NCI-H1694 (cell line): ENCODE measurements at regions not wholly inside any gene's neighbourhood (a gene's known extent, or its start where the extent isn't known, plus 50 kb on each side); places are given as distances from the start of the nearest gene placed in this dataset.

Experiments used
- DNase-seq: peaks from one replicate; lab custom pipeline; 2025; lab: John Stamatoyannopoulos, UW

DNA sequence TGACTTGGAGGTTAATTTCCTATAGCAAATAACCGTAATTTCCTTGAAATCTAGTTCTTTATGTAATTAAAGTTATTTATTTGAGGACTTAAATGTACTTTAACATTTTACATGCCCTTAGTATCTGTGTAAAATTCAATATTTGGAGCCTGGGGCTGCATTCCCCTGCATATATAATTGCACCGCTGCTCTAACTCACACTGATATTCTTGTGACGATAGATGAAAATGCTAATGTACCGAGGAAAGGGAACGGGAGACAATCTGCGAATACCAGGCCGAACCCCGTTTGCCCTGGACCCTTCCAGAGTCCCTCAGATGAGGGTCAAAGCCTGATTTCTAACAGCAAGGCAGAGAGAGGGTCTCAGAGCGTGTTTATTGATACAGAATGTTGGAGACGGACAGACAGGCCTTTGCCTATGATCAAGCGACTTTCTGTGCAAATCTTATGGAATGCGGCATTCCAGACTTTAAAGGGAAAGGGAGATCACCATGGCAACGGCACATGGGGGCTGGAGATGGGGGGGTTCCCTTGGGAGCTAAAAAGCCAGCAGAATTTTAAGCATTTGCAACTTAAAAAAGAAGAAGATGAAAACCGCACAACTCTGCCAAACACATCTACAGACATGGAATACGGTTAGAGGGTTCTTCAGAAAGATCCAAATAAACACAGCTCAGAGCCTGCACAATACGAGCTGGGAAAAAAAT lies 57.6 kb upstream of the TWIST2 start:
- DNase-seq: no peak

GRCh38 chr2:238790833-238791230 lies 57.1 kb upstream of the TWIST2 start:
- DNase-seq: no peak

DNA sequence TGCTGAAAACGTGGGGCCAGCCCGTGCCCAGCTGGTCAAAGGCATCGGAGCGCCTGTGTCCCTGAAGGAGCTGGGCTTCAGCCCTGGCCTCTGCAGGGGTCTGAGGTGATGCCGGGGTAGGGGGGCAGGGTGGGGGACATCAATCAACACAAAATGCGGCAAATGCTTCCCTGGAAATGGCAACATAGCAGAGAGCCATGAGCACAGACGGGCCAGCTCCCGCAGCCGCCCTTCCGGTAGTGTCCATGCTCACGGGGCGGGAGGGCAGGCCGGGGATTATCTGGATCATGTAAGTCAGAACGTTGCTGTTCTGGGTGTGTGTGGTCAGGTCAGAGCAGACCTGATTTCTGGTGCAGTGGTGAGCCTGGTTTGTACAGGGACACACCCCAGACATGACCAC lies 56.5 kb upstream of the TWIST2 start:
- DNase-seq: no peak

- no peak for DNase-seq
Measured at GRCh38 chr2:238793306-238793705, 54.6 kb upstream of the TWIST2 start.

GRCh38 chr2:238793801-238794449 lies 54.0 kb upstream of the TWIST2 start:
- DNase-seq: no peak

DNA sequence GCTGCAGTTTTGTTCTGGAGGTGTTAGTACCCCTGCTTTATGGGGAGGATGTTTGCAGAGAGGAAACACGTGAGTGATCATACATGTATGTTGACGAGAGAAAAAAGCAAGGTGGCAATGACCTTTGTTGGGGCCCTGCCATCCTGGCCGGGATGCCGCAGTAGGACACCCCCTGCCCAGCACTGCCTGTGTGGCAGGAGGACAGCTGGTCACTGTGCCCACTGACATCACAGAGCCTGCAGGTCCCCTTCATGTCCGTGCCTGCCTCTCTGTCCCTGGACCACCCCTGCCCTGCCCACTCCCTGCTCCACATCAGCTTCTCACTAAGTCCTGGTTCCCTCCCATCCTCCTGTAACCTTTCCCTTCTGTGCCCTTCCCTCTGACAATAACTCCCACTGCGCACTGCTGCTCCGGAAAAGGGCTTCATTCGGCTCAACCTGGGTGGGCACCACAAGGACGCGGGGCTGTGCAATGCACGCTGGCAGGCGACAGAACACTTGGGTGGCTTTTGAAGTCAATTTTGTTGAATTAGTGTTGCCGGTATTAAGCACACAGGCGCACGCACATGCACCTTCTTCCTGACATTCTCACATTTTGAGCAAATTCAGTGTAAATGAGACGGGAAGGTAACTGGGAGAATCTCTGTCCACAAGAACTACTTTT lies 51.5 kb upstream of the TWIST2 start:
- DNase-seq: no peak

- no peak for DNase-seq
Measured at GRCh38 chr2:238797537-238797936, 50.3 kb upstream of the TWIST2 start.
